HG03342 (cell line): ENCODE measurements at regions not wholly inside any gene's neighbourhood (a gene's known extent, or its start where the extent isn't known, plus 50 kb on each side); places are given as distances from the start of the nearest gene placed in this dataset.

ENCODE experiments used
- ATAC-seq: cut with Tn5 transposase; IDR thresholded peaks from one replicate; pipeline ENCODE4 v1.9.1; 2021; ENCODE audit warnings: mild to moderate bottlenecking, moderate library complexity; ENCODE audit not compliant: unreplicated experiment

GRCh38 chr14:101025131-101025530, 121.6 kb upstream of the RTL1 start:
- ATAC-seq: no peak

GRCh38 chr14:101025696-101026095, 122.2 kb upstream of the RTL1 start:
- ATAC-seq: no peak

- ATAC-seq: no peak
Observed at GRCh38 chr14:101026341-101026740, 122.8 kb upstream of the RTL1 start.

- ATAC-seq: no peak
Observed at GRCh38 chr14:101027291-101027690, 123.8 kb upstream of the RTL1 start.

- no peak for ATAC-seq
Observed at GRCh38 chr14:101027966-101028365, 124.4 kb upstream of the RTL1 start.

- ATAC-seq: no peak
Observed at GRCh38 chr14:101028971-101029667, 125.6 kb upstream of the RTL1 start.

- no peak for ATAC-seq
Observed at GRCh38 chr14:101029668-101030290, 126.3 kb upstream of the RTL1 start.

GRCh38 chr14:101030586-101030985, 127.1 kb upstream of the RTL1 start:
- no peak for ATAC-seq

- ATAC-seq: no peak
Observed at GRCh38 chr14:101031186-101031585, 127.7 kb upstream of the RTL1 start.

GRCh38 chr14:101031721-101032120, 128.2 kb upstream of the RTL1 start:
- ATAC-seq: no peak

- no peak for ATAC-seq
Observed at GRCh38 chr14:101032433-101032832, 128.9 kb upstream of the RTL1 start.

- no peak for ATAC-seq
Observed at GRCh38 chr14:101033006-101033405, 129.5 kb upstream of the RTL1 start.

- ATAC-seq: no peak
Observed at GRCh38 chr14:101033446-101034165, 130.1 kb upstream of the RTL1 start.

- no peak for ATAC-seq
Observed at GRCh38 chr14:101034986-101035385, 131.5 kb upstream of the RTL1 start.

GRCh38 chr14:101035466-101036225, 132.1 kb upstream of the RTL1 start:
- ATAC-seq: no peak

GRCh38 chr14:101037021-101037817, 133.7 kb upstream of the RTL1 start:
- no peak for ATAC-seq

GRCh38 chr14:101039031-101039754, 135.7 kb upstream of the RTL1 start:
- ATAC-seq: no peak

- no peak for ATAC-seq
Observed at GRCh38 chr14:101039755-101040138, 136.2 kb upstream of the RTL1 start.

- ATAC-seq: no peak
Observed at GRCh38 chr14:101040538-101041442, 137.3 kb upstream of the RTL1 start.
